ENCODE measurements at regions not wholly inside any gene's neighbourhood (a gene's known extent, or its start where the extent isn't known, plus 50 kb on each side); places are given as distances from the start of the nearest gene placed in this dataset.

DNA sequence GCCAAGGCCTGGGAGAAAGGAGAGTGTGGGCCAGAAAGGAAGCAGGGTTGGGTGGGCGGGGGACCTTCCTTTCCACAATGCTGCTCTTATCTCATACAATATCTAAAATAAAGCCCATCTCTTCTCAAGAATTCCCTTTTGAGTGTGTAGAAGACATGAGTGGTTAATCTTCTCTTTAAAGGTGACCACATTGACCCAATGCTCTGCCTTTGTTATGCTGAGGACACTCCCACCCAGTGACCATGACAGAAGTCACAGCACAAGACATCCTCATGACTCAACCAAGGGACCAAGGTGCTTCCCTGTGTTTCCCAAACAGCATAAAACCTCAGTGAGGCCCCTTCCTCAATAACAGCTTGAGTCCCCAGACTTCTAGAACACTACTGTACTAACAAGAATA lies 193.0 kb upstream of the ADAMTS16 start:
- no peak for TF ChIP-seq POLR2AphosphoS5 (IDR thresholded peaks at IDR 0.05; ENCODE audit: low read depth, low read length)
- no peak for TF ChIP-seq SIN3A (IDR thresholded peaks at IDR 0.05; ENCODE audit: borderline replicate concordance, insufficient read depth, low read length)
- TF ChIP-seq TAF1 (IDR thresholded peaks at IDR 0.05; ENCODE audit: borderline replicate concordance, insufficient read depth, low read length) = no peak
- TF ChIP-seq FOXP2 (optimal IDR thresholded peaks at IDR 0.05; ENCODE audit: borderline replicate concordance, extremely low read depth, extremely low read length, insufficient read depth) = no peak

Measured in PFSK-1 (cell line).